Heart left ventricle (tissue), 16 donors: ENCODE measurements at regions not wholly inside any gene's neighbourhood (a gene's known extent, or its start where the extent isn't known, plus 50 kb on each side); places are given as distances from the start of the nearest gene placed in this dataset.

Source experiments
- ATAC-seq, 4 donors: fragments of 200-7000 bp; cut with Tn5 transposase; one replicate each; pipeline ENCODE4 v1.9.1; 2020 to 2022; ENCODE audit warnings: moderate library complexity in 4 of 4, mild to moderate bottlenecking in 3 of 4, moderate number of reproducible peaks in 1 of 4
- DNase-seq, 5 donors: peaks; one replicate each; pipeline ENCODE4 v3.0.0-alpha.2; 2020
- H3K27ac ChIP-seq, 12 donors: fragments of 200-600 bp; sonication (generic) in 4 of 12; one replicate each; pipeline versions ENCODE4 v1.5.0 to v1.8.0; 2016 to 2022; ENCODE audit warnings: mild to moderate bottlenecking in 2 of 12
- H3K27me3 ChIP-seq, 9 donors: fragments of 200-600 bp; sonication (generic) in 2 of 9; one replicate each; pipeline versions ENCODE4 v1.5.1 to v1.8.0; 2016 to 2022; ENCODE audit warnings: mild to moderate bottlenecking in 3 of 9
- H3K36me3 ChIP-seq, 9 donors: fragments of 200-600 bp; sonication (generic) in 2 of 9; one replicate each; pipeline versions ENCODE4 v1.5.0 to v1.8.0; 2018 to 2022; ENCODE audit warnings: mild to moderate bottlenecking in 2 of 9
- H3K4me1 ChIP-seq, 12 donors: fragments of 200-600 bp; sonication (generic) in 4 of 12; one replicate each; pipeline versions ENCODE4 v1.5.0 to v1.8.0; 2016 to 2022; ENCODE audit warnings: mild to moderate bottlenecking in 3 of 12
- H3K4me3 ChIP-seq, 12 donors: fragments of 200-600 bp; sonication (generic) in 4 of 12; one replicate each; pipeline versions ENCODE4 v1.5.0 to v1.8.0; 2017 to 2022; ENCODE audit warnings: mild to moderate bottlenecking in 9 of 12, moderate library complexity in 4 of 12
- H3K9me3 ChIP-seq, 12 donors: fragments of 200-600 bp; sonication (generic) in 4 of 12; one replicate each; pipeline versions ENCODE4 v1.5.0 to v1.8.0; 2016 to 2022; ENCODE audit warnings: mild to moderate bottlenecking in 1 of 12
- CTCF ChIP-seq, 12 donors: fragments of 200-600 bp; sonication (generic) in 4 of 12; IDR thresholded peaks; one replicate each; pipeline versions ENCODE4 v1.5.0 to v1.8.0; 2018 to 2022; ENCODE audit warnings: antibody characterized with exemption in 12 of 12, mild to moderate bottlenecking in 5 of 12
- POLR2A ChIP-seq, 2 donors: fragments of 450-650 bp; IDR thresholded peaks; one replicate each; pipeline ENCODE4 v1.6.1; 2017; ENCODE audit warnings: antibody characterized with exemption in 2 of 2, mild to moderate bottlenecking in 2 of 2, moderate library complexity in 2 of 2
- WGBS, 4 donors: extraction: QIAGEN DNeasy Blood & Tissue Kit in 2 of 4; methylation state at CpG; one replicate each; pipeline versions ENCODE4 v1.1.5 to v1.1.7; 2013 to 2018; 5-methylcytosine and 5-hydroxymethylcytosine counted together
- intact Hi-C, 10 donors: fragments of 100-400 bp; cut with DNase I; formaldehyde crosslinking; loops; one replicate each; pipeline versions ENCODE4 v1.11.1 to v1.14.2; 2022
- donor health status: ischemic (EF 13 %, LVEDD 7.1; RV severe dilation, severe dysfunction).
- donor health status: healthy with polysubstance abuse.
- donor health status: DM: no; HTN: yes; CAD: no.
- donor health status: DM: no; HTN: no; CAD: no.
- donor health status: ischemic (EF 25% LVEDD 6.9; RV normal size, moderate dysfunction).
- donor health status: ischemic (EF 25% LVEDD 5.7; RV mildly dilated, moderate dysfunction).
- donor health status: healthy.
- donor health status: DM: yes; HTN: yes; CAD: no.
- donor health status: ischemic (EF 35%, LVEDD 5.7; RV mildly dilated, moderate dysfunction).
- donor health status: nonischemic (EF 11% LVEDD 7.7; RV severe dilation, severe dysfunction).
- donor health status: DM: yes; HTN: yes; CAD: no.
- donor health status: PGD.
- donor health status: ischemic (EF 29% LVEDD 5.4; RV normal size, mild dysfunction).
- donor health status: nonischemic (EF 23%, LVEDD 6.1; RV moderate dilation, normal function).

DNA sequence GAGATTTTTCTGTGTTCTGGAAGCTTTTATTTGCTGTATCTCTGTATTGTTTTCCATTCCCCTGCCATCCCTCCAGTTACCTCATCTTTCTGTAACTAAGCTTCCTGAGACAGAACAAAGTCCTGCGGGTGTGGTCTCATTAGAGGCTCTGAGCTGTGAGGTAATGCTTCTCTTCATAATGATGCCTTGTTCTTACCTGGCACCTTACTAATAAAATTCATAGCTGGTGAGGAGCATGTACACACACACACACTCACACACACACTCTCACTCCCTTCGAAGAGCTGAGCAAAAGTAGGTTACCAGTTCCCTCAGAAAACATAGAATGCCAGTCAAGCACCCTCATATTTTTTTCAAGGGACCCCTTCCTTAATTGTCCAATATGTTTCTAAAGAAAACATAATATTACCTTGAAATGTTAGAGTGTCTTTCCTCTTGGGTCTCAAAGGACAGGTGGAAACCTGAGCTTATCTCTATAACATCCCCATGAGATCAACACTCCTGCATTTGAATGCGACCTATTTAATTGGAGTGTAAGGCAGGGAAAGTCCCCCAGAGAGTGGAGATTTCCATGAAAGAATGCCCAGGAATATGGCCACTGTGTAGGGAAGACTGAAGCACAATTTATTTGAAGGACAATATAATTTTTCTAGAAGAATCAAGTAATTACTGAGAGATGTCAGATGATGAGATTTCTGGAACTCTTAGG lies 161.6 kb upstream of the NCK2 start:
- intact Hi-C loops: loop anchor here in 2 of 10 donors (5.0 kb wide), 1 partner anchor 504 kb away; no protein-coding TSS in a partner anchor
- H3K27me3 ChIP-seq: no peaks in the 10 kb centered on the region
- H3K4me1 ChIP-seq: no peaks in the 10 kb centered on the region
- DNase-seq (no peak), ATAC-seq (no peak)
- peaks cover 0 to 4% (median 0%) of the 10 kb centered on the region in 12 donors for H3K9me3 ChIP-seq
- H3K36me3 ChIP-seq: no peaks in the 10 kb centered on the region
- H3K27ac ChIP-seq: no peak overlapping the region
- no peak overlapping the region for H3K4me3 ChIP-seq
- TF ChIP-seq POLR2A (IDR thresholded peaks at IDR 0.05) (no peak), CTCF (IDR thresholded peaks at IDR 0.05) (no peak)
- 84 to 87% (median 86%) methylated on average over 3 of the region's 3 CpGs for WGBS, 4 donors

DNA sequence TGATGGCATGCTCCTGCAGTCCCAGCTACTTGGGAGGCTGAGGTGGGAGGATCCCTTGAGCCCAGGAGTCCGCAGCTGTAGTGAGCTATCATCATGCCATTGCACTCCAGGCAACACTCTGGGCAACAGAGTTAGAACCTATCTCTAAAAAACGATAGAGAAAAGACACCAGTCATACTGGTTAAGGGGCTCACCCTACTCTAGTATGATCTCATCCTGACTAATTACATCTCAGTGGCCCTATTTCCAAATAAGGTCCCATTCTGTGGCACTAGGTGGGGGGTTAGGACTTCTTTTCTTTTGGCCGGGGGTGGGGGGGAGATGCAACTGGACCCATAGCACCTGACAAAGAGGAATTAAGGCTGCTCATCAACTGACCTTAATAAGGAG lies 163.2 kb upstream of the NCK2 start:
- no peaks in the 10 kb centered on the region for H3K9me3 ChIP-seq
- no peaks in the 10 kb centered on the region for H3K36me3 ChIP-seq
- H3K4me3 ChIP-seq: no peak overlapping the region
- no peak overlapping the region for H3K27ac ChIP-seq
- DNase-seq (no peak), ATAC-seq (no peak)
- H3K4me1 ChIP-seq: peaks cover 0 to 5% (median 3%) of the 10 kb centered on the region in 12 donors
- no peak for TF ChIP-seq CTCF (IDR thresholded peaks at IDR 0.05)
- TF ChIP-seq POLR2A (IDR thresholded peaks at IDR 0.05): no peak
- no peaks in the 10 kb centered on the region for H3K27me3 ChIP-seq
- intact Hi-C loops: loop anchor here in 2 of 10 donors (5.0 kb wide), 1 partner anchor 506 kb away; no protein-coding TSS in a partner anchor
- 86 to 92% (median 90%) methylated on average over 3 of the region's 3 CpGs for WGBS, 4 donors

DNA sequence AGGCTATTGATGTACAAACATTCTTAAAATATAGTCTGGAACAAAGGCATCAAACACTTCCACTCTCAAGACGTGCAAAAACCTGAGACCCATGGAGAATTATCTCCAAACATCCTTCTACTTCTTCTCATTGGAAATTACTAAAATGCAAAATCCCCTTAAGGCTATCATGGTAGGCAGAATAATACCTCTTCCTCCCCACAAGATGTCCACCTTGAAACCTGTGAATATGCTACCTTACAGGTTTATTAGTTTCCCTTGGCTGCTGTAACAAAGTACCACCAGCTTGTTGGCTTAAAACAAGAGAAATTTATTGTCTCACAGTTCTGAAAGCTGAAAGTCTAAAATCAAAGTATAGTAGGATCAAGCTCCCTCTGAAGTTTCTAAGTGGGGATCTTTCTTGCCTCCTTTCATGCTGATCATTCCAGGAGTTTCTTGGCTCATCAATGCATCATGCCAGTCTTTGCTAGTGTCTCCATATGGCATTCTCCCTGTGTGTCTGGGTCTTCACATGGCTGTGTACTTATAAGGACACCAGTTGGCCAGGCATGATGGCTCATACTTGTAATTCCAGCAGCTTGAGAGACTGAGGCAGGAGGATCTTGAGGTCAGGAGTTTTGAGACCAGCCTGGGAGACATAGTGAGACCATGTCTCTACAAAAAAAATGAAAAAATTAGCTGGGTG lies 163.7 kb upstream of the NCK2 start:
- 47 to 100% (median 76%) methylated on average over 1 of the region's 1 CpG for WGBS, 4 donors
- TF ChIP-seq POLR2A (IDR thresholded peaks at IDR 0.05): no peak
- no peak for TF ChIP-seq CTCF (IDR thresholded peaks at IDR 0.05)
- Histone ChIP-seq H3K4me3 (no peak overlapping the region), H3K4me1 (peaks cover 0 to 10% (median 4%) of the 10 kb centered on the region in 12 donors), H3K27ac (no peak overlapping the region), H3K36me3 (no peaks in the 10 kb centered on the region), H3K27me3 (no peaks in the 10 kb centered on the region), H3K9me3 (no peaks in the 10 kb centered on the region)
- intact Hi-C loops: loop anchor here in 2 of 10 donors (5.0 kb wide), 1 partner anchor 506 kb away; no protein-coding TSS in a partner anchor
- ATAC-seq (no peak), DNase-seq (no peak)

DNA sequence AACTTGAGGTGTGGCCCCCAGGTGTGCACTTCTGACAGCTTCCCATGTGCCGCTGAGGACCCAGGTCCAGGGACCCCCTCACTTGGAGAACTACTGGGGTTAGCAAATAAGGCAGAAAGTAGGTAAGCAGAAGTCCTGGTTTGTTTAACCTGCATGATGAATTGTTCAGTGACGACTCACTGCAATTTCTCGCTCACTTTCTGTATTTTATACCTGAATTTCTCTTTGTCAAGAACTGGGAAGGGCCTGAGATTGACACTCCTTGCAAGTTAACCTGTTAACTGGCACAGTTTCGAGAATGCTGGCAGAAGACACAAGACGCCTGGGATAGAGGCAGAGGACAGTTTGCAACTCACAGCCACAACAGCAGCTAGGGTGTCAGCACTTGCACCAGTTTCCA lies 164.5 kb upstream of the NCK2 start:
- H3K4me3 ChIP-seq: no peak overlapping the region
- intact Hi-C loops: loop anchor here in 2 of 10 donors (5.0 kb wide), 1 partner anchor 507 kb away; no protein-coding TSS in a partner anchor
- peaks cover 0 to 16% (median 4%) of the 10 kb centered on the region in 12 donors for H3K4me1 ChIP-seq
- ATAC-seq (no peak), DNase-seq (no peak)
- H3K36me3 ChIP-seq: no peaks in the 10 kb centered on the region
- no peaks in the 10 kb centered on the region for H3K9me3 ChIP-seq
- 94 to 97% (median 96%) methylated on average over 5 of the region's 5 CpGs for WGBS, 4 donors
- TF ChIP-seq CTCF (IDR thresholded peaks at IDR 0.05): no peak
- no peak for TF ChIP-seq POLR2A (IDR thresholded peaks at IDR 0.05)
- no peak overlapping the region for H3K27ac ChIP-seq
- H3K27me3 ChIP-seq: no peaks in the 10 kb centered on the region
